IPS-NIHi7 (cell line): ENCODE measurements at regions not wholly inside any gene's neighbourhood (a gene's known extent, or its start where the extent isn't known, plus 50 kb on each side); places are given as distances from the start of the nearest gene placed in this dataset.
"Not testable (repeated sequence)": the region's sequence is repeated elsewhere in the genome, so short reads cannot be mapped to it uniquely, and the experiment has no call there.

ENCODE experiments used
- DNase-seq: peaks from one replicate; pipeline ENCODE4 v3.0.0; 2012; ENCODE audit warnings: mixed read lengths; ENCODE audit errors: extremely low spot score

DNA sequence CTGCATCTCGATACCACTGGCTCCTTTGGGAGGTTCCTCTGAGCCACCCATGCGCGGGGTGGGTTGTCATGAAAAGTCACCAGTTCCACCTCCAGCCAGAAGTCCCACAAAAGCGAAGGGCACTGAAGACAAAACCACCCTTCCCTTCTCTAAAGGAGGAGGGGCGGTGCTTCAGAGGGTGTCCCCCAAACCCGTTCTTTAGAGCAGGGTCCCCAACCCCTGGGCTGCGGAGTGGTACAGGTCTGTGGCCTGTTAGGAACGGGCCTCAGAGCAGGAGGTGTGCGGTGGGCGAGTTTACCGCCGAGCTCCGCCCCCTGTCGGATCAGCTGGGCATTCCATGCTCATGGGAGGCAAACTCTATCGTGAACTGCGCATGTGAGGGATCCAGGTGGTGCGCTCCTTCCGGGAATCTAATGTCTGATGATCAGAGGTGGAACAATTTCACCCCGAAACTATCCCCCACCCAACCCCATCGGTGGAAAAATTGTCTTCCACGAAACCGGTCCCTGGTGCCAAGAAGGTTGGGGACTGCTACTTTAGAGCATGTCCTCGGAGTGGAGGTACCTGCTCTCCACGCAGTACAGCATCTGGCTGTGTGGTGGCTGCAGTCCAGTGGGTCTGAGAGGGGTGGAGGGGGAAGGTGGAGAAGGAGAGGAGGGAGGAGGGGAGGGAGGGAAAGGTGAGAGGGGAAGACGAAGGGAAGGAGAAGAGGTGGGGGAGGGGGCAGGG lies 72.9 kb upstream of the SEPTIN5 start:
- peak; percentile 82 for DNase-seq

DNA sequence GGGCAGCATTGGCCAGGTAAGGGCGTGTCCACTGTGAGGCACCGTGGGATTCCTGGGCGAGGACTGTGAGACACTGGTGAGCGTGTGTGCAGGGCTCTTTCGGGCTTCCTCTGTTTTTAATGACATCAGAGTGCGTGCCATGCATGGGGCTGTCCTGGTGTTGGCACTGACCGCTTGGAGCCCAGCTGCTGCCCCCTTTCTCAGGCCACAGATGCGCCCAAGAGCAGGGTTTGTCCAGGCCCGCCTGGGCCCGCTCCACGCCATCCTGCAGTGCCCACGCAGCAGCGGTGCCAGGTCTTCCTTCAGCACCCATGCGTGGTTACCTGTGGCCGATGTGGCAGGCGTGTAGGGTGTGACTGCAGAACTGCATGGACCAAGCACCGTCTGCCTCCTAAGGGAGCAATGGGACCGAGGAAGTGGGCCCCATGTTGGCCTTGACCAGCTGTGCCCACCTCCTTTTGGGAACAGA lies 72.3 kb upstream of the SEPTIN5 start:
- no peak for DNase-seq

GRCh38 chr22:19643448-19644313 lies 70.6 kb upstream of the SEPTIN5 start:
- no peak for DNase-seq

GRCh38 chr22:19644314-19645223 lies 69.7 kb upstream of the SEPTIN5 start:
- no peak for DNase-seq

DNA sequence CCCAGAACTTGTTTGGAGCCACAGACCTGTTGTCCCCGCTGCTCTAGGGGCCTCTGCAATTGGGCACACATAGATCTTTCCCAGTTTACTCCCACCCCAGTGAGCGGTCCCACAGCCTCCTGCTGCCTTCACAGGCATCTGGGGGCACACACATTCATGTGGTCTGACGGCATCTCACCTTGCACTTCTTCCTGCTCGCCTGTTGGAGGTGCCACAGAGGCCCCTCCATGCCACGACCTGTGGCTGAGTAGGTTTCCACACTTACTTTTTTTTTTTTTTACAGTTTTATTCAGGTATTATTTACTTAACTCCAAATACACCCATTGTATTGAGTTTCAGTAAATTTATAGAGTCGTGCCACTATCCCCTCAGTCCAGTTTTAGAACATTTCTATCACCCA lies 68.9 kb upstream of the SEPTIN5 start:
- DNase-seq, result no peak

DNA sequence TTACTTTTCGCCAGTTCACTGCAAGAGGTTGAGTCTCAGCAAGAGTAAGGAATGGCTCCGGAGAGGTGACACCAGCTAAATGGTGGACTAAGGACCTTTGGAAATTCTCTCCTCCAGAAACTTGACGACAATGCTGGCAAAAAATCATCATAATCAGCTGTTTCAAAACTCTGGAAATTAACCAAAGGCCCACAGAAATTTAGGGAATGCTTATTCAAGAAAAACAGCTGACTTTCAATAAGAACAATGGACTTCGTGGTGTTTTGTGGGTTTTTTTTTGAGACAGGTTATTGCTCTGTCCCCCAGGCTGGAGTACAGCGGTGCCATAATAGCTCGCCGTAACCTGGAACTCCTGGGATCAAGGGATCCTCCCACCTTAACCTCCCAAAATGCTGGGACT lies 68.4 kb upstream of the SEPTIN5 start:
- DNase-seq, result no peak

DNA sequence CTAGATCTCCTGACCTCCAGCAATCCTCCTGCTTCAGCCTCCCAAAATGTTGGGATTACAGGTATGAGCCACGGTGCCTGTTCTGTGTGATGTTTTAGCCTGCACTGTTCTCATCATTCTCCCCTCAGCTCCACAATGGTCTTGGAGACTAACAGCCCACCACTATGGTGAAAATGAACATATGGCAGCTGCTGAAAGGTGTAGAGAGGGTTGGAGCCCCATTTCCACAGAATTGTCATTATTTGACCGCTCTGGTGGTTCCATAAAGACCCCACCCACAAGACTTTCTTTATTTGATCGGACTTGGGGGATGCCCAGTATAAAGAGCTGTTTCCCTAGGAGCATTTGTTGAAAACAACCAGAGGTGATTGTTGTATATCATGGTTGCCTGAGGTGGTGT lies 67.9 kb upstream of the SEPTIN5 start:
- DNase-seq, result no peak

DNA sequence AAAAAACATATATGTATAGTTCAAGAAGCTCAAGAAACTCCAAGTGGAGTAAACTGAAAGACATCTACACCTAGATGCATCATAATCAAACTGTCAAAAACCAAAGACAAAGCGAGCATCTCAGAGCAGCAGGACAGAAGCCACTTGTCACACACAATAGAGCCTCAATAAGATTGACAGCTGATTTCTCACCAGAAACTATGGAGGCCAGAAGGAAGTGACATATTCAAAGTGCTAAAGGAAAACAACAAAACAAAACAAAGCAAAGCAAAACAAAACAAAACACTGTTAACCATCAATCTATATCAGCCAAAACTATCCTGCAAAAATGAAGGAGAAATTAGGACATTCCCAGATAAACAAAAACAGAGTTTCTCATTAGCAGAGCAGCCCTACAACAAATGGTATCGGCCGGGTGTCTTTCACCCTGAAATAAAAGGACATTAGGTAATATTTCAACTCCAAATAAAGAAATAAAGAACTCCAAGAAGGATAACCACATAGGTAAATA lies 65.8 kb upstream of the SEPTIN5 start:
- DNase-seq, result no peak

- no peak for DNase-seq
Measured at GRCh38 chr22:19652316-19652715, 62.0 kb upstream of the SEPTIN5 start.

DNA sequence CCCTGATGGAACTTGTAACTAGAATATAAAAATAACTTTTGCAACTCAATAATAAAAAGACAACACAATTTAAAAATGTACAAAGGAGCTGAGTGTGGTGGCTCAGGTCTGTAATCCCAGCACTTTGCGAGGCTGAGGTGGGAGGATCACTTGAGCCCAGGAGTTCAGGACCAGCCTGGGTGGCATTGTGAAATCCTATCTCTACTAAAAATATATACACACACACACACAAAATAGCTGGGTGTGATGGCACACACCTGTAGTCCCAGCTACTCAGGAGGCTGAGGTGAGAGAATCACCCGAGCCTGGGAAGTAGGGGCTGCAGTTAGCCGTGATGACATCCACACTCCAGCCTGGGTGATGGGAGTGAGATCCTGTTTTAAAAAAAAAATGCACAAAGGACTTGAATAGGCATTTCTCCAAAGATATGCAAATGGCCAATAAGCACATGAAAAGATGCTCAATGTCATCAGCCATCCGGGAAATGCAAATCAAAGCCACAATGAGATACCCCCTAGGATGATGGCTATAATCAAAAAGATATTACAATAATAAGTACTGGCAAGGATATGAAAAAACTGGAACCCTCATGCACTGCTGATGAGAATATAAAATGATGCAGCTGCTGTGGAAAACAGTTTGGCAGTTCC lies 59.8 kb upstream of the SEPTIN5 start:
- DNase-seq, result no peak

DNA sequence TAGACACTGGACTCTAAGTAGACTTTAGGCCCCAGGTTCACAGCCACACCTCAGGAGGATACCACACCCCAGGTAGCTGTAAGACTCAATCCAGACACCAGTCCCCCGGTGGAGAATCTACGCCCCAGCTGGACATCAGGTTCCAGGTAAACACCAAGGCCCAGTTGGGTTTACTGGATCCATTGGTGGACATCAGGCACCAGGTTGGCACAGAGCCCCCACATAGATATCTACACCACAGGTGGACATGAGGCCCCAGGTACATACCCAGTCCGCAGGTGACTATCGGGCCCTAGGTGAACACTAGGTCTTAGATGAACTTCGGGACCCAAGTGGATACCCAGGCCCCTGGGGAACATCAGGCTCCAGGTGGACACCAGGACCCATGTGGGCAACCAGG lies 58.9 kb upstream of the SEPTIN5 start:
- no peak for DNase-seq

DNA sequence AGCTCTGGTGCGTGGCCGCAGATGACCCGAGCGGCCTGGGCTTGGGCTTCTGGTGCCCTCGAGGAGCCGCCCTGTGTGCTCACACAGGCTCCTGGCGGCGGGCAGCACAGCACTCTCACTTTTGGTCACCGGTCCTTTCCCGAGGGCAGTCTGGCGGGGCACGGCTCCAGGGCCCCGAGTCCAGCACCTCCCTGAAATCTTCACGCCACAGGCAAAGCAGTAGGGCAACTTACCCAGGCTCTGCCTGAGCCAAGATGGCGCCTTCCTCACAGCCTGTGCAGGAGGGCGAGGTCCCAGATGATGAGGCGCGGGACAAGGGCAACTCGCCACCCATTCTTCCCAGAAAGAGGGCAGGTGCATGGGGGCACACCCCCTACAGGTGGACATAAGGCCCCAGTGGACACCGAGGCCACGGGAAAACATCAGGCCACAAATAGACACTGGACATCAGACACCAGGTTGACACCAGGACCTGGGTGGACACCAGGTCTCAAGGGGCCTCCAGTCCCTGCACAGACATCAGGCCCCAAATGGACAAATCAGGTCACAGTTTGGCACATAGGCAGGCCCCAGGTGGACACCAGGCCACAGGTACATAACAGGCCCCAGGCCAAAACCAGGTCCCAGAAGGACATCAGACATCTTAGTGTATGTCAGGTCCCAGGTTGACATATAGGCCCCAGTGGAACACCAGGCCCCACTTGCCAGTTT lies 57.6 kb upstream of the SEPTIN5 start:
- DNase-seq, result no peak

DNA sequence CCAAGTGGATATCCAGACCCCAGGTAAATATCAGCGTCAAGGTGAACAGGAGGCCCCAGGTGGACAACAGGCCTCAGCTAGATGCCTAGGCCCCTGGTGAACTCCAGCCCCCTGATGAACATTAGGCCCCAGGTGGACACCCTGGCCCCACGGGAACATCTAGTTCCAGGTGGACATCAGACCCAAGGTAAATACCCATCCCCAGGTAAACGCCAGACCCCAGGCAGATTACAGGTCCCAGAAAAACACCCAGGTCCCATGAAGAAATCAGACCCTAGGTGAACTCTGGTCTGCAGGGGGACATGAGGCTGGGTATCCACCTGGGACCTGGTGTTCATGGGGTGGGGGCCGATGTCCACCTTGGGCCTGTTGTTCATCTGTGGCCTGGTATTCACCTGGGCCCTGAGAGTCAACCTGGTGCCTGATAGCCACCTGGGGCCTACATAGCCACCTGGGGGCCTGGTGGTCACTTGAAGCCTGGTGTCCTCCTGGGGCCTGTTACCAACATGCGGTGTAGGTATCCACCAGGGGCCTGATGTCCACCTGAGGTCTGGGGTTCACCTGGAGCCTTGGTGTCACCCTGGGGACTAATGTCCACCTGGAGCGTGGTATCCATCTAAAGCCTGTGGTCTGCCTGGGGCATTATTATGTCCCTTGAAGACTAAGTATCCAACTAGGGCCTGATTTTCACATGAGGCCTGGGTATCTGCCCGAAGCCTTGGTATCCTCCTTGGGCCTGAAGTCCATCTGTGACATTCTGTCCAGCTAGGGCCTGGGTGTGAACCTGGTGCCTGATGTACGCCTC lies 56.8 kb upstream of the SEPTIN5 start:
- no peak for DNase-seq

- DNase-seq, result no peak
Measured at GRCh38 chr22:19658057-19658966, 56.0 kb upstream of the SEPTIN5 start.

GRCh38 chr22:19658967-19659804 lies 55.1 kb upstream of the SEPTIN5 start:
- DNase-seq, result no peak

GRCh38 chr22:19659805-19660345 lies 54.4 kb upstream of the SEPTIN5 start:
- no peak for DNase-seq

DNA sequence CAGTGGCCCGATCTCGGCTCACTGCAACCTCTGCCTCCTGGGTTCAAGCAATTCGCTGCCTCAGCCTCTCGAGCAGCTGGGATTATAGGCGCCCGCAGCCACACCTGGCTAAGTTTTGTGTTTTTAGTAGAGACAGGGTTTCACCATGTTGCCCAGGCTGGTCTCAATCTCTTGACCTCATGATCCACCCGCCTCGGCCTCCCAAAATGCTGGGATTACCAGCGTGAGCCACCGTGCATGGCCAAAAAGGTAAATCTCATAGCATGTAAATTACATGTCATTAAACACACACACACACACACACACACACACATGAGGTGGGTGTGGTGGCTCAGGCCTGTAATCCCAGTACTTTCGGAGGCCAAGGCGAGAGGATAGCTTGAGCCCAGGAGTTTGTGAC lies 53.7 kb upstream of the SEPTIN5 start:
- DNase-seq, result not testable (repeated sequence)
